OCI-LY7 (cell line): ENCODE measurements at regions not wholly inside any gene's neighbourhood (a gene's known extent, or its start where the extent isn't known, plus 50 kb on each side); places are given as distances from the start of the nearest gene placed in this dataset.
"Not testable (repeated sequence)": the region's sequence is repeated elsewhere in the genome, so short reads cannot be mapped to it uniquely, and the experiment has no call there.

ENCODE experiments used
- BruUV-seq: library from RNA; stranded (reverse); fragments of 400-500 nt; replicated peaks from 2 replicates; lab custom pipeline; 2021; lab: Mats Ljungman, UMichigan
- CTCF ChIA-PET: fragments of 300-600 bp; sonication (Branson Sonifier 250); formaldehyde crosslinking; loops from one replicate; lab custom pipeline; 2022; ENCODE audit warnings: antibody characterized with exemption; ENCODE audit not compliant: unreplicated experiment; lab: Charles Lee
- POLR2A ChIA-PET: fragments of 300-600 bp; sonication (Branson Sonifier 250); formaldehyde crosslinking; loops from one replicate; lab custom pipeline; 2022; ENCODE audit warnings: antibody characterized with exemption; lab: Charles Lee
- DNase-seq: peaks from one replicate; pipeline ENCODE4 v3.0.0-alpha.2; 2015; ENCODE audit warnings: low spot score
- H2AFZ ChIP-seq: fragments of 200-600 bp; sonication (generic), shearing (Covaris generic); 2 replicates; pipeline ENCODE4 v1.6.1; 2014; ENCODE audit warnings: mild to moderate bottlenecking, antibody characterized with exemption, low read length, moderate library complexity
- H3K27ac ChIP-seq: fragments of 200-600 bp; sonication (generic); 2 replicates; pipeline ENCODE4 v1.5.1; 2014; ENCODE audit warnings: mixed run types, low read depth, mild to moderate bottlenecking, moderate library complexity, low read length, inconsistent platforms; ENCODE audit not compliant: poor library complexity, severe bottlenecking
- H3K36me3 ChIP-seq: fragments of 200-600 bp; sonication (generic); 2 replicates; pipeline ENCODE4 v1.6.1; 2014; ENCODE audit warnings: mild to moderate bottlenecking, antibody characterized with exemption, low read length, moderate library complexity, mixed read lengths; ENCODE audit not compliant: insufficient read depth
- H3K4me1 ChIP-seq: fragments of 200-600 bp; sonication (generic); 2 replicates; pipeline ENCODE4 v1.5.1; 2014; ENCODE audit warnings: mild to moderate bottlenecking, low read length; ENCODE audit not compliant: insufficient read depth, poor library complexity, severe bottlenecking
- H3K4me2 ChIP-seq: fragments of 200-600 bp; sonication (generic); 2 replicates; pipeline ENCODE4 v1.6.1; 2014; ENCODE audit warnings: mild to moderate bottlenecking, low read length
- H3K4me3 ChIP-seq: fragments of 200-600 bp; sonication (generic); 2 replicates; pipeline ENCODE4 v1.5.1; 2014; ENCODE audit warnings: mild to moderate bottlenecking, low read depth, low read length; ENCODE audit not compliant: poor library complexity, severe bottlenecking
- H3K79me2 ChIP-seq: fragments of 200-600 bp; sonication (generic); 2 replicates; pipeline ENCODE4 v1.6.1; 2016; ENCODE audit warnings: low read depth, mild to moderate bottlenecking, low read length, moderate library complexity, mixed read lengths; ENCODE audit not compliant: insufficient read depth
- H3K9me2 ChIP-seq: fragments of 200-600 bp; sonication (generic); 2 replicates; pipeline ENCODE4 v1.6.1; 2016; ENCODE audit warnings: mild to moderate bottlenecking, low read length, mixed read lengths; ENCODE audit not compliant: insufficient read depth
- H3K9me3 ChIP-seq: fragments of 200-600 bp; sonication (generic); 2 replicates; pipeline ENCODE4 v1.6.1; 2014; ENCODE audit warnings: mild to moderate bottlenecking, mixed run types, low read length, mixed read lengths
- H4K20me1 ChIP-seq: fragments of 200-600 bp; sonication (generic); 2 replicates; pipeline ENCODE4 v1.6.1; 2014; ENCODE audit warnings: mild to moderate bottlenecking, antibody characterized with exemption, low read length, moderate library complexity, mixed read lengths; ENCODE audit not compliant: insufficient read depth
- CTCF ChIP-seq: fragments of 200-600 bp; sonication (generic); conservative IDR thresholded peaks from 2 replicates; pipeline ENCODE4 v1.5.1; 2014; ENCODE audit warnings: mild to moderate bottlenecking, antibody characterized with exemption, low read length, moderate library complexity, mixed read lengths
- EZH2phosphoT487 ChIP-seq: fragments of 200-600 bp; sonication (generic); IDR thresholded peaks from 2 replicates; pipeline ENCODE4 v1.6.1; 2018; ENCODE audit warnings: low read depth, borderline replicate concordance, mild to moderate bottlenecking, mixed run types, antibody characterized with exemption, low read length, moderate library complexity, mixed read lengths
- intact Hi-C: fragments of 100-400 bp; cut with micrococcal nuclease; formaldehyde crosslinking; loops from one replicate; pipeline ENCODE4 v1.10.0; 2022; ENCODE audit not compliant: unreplicated experiment

GRCh38 chr10:37727491-37728352 is 129.7 kb downstream of the ZNF248 start:
- H3K4me1 ChIP-seq: no peaks in the 10 kb centered on the region
- no peak for DNase-seq
- no peaks in the 10 kb centered on the region for H4K20me1 ChIP-seq
- BruUV-seq: no TSS peak
- no peak overlapping the region for H3K27ac ChIP-seq
- no peaks in the 10 kb centered on the region for H3K9me2 ChIP-seq
- no peaks in the 10 kb centered on the region for H3K36me3 ChIP-seq
- intact Hi-C loops: no loop called here
- ChIA-PET CTCF (no interaction called here), POLR2A (no interaction called here)
- H3K9me3 ChIP-seq: no peaks in the 10 kb centered on the region
- H3K79me2 ChIP-seq: no peaks in the 10 kb centered on the region; the same call in 1 of the 2 replicates
- H2AFZ ChIP-seq: no peak overlapping the region
- no peak overlapping the region for H3K4me3 ChIP-seq
- H3K4me2 ChIP-seq: no peak overlapping the region
- TF ChIP-seq EZH2phosphoT487: no peak
- no peak for TF ChIP-seq CTCF

- Histone ChIP-seq H3K27ac (no peak overlapping the region), H3K79me2 (no peaks in the 10 kb centered on the region; the same call in 1 of the 2 replicates), H3K4me3 (no peak overlapping the region), H3K4me2 (no peak overlapping the region), H2AFZ (no peak overlapping the region), H3K4me1 (no peaks in the 10 kb centered on the region), H3K9me2 (no peaks in the 10 kb centered on the region), H3K9me3 (no peaks in the 10 kb centered on the region), H3K36me3 (no peaks in the 10 kb centered on the region), H4K20me1 (no peaks in the 10 kb centered on the region)
- no peak for TF ChIP-seq EZH2phosphoT487
- TF ChIP-seq CTCF: no peak
- DNase-seq: no peak
- intact Hi-C loops: no loop called here
- POLR2A ChIA-PET: no interaction called here
- BruUV-seq: no TSS peak
- CTCF ChIA-PET: no interaction called here
Measured at GRCh38 chr10:37721100-37721499, 136.3 kb downstream of the ZNF248 start.

GRCh38 chr10:37718060-37718459 is 139.3 kb downstream of the ZNF248 start:
- BruUV-seq, H3K79me2 ChIP-seq, H3K4me1 ChIP-seq, POLR2A ChIA-PET, H2AFZ ChIP-seq, H3K9me2 ChIP-seq, H3K4me3 ChIP-seq, H3K36me3 ChIP-seq, H3K4me2 ChIP-seq, DNase-seq, H3K27ac ChIP-seq, H4K20me1 ChIP-seq, intact Hi-C loops, CTCF ChIA-PET, H3K9me3 ChIP-seq: not testable (repeated sequence)
